ENCODE measurements at regions not wholly inside any gene's neighbourhood (a gene's known extent, or its start where the extent isn't known, plus 50 kb on each side); places are given as distances from the start of the nearest gene placed in this dataset.
"Not testable (repeated sequence)": the region's sequence is repeated elsewhere in the genome, so short reads cannot be mapped to it uniquely, and the experiment has no call there.

GRCh38 chr5:28310696-28311095 lies 1272.3 kb upstream of the CDH9 start:
- 81% methylated on average over 6 of the region's 6 CpGs for WGBS
- no peak for TF ChIP-seq EP300 (IDR thresholded peaks at IDR 0.05)
- TF ChIP-seq CTCF (IDR thresholded peaks at IDR 0.05): no peak
- TF ChIP-seq POLR2AphosphoS5 (IDR thresholded peaks at IDR 0.05): no peak
- TF ChIP-seq POLR2A (IDR thresholded peaks at IDR 0.05; ENCODE audit: low read depth): no peak
- no peak for DNase-seq (ENCODE audit: extremely low spot score)
- no peak overlapping the region for H3K4me3 ChIP-seq
- no peaks in the 10 kb centered on the region for H3K9me3 ChIP-seq
- no peaks in the 10 kb centered on the region for H3K27me3 ChIP-seq
- H3K4me1 ChIP-seq: no peaks in the 10 kb centered on the region
- H3K27ac ChIP-seq (replicated peaks in 1 of 4): no peak overlapping the region
- H3K36me3 ChIP-seq: no peaks in the 10 kb centered on the region
- intact Hi-C loops (cut with DNase I): no loop called here

- DNase-seq (ENCODE audit: extremely low spot score): no peak
- Histone ChIP-seq H3K36me3 (no peaks in the 10 kb centered on the region), H3K4me3 (no peak overlapping the region), H3K9me3 (peaks cover 0 to 8% (median 6%) of the 10 kb centered on the region in 4 donors), H3K27me3 (no peaks in the 10 kb centered on the region), H3K27ac (replicated peaks in 1 of 4) (no peak overlapping the region), H3K4me1 (no peaks in the 10 kb centered on the region)
- 88% methylated on average over 1 of the region's 1 CpG for WGBS
- intact Hi-C loops (cut with DNase I): no loop called here
- TF ChIP-seq EP300 (IDR thresholded peaks at IDR 0.05) (no peak), POLR2AphosphoS5 (IDR thresholded peaks at IDR 0.05) (no peak), CTCF (IDR thresholded peaks at IDR 0.05) (no peak), POLR2A (IDR thresholded peaks at IDR 0.05; ENCODE audit: low read depth) (no peak)
Observed at GRCh38 chr5:28305891-28306290, 1267.5 kb upstream of the CDH9 start.

GRCh38 chr5:28301712-28302111 lies 1263.3 kb upstream of the CDH9 start:
- Histone ChIP-seq H3K27me3 (no peaks in the 10 kb centered on the region), H3K4me3 (no peak overlapping the region), H3K4me1 (no peaks in the 10 kb centered on the region), H3K27ac (replicated peaks in 1 of 4) (no peak overlapping the region), H3K36me3 (no peaks in the 10 kb centered on the region), H3K9me3 (peaks cover 0 to 8% (median 6%) of the 10 kb centered on the region in 4 donors)
- DNase-seq (ENCODE audit: extremely low spot score): no peak
- TF ChIP-seq EP300 (IDR thresholded peaks at IDR 0.05): no peak
- TF ChIP-seq POLR2AphosphoS5 (IDR thresholded peaks at IDR 0.05): no peak
- TF ChIP-seq POLR2A (IDR thresholded peaks at IDR 0.05; ENCODE audit: low read depth): no peak
- no peak for TF ChIP-seq CTCF (IDR thresholded peaks at IDR 0.05)
- WGBS: 23% methylated on average over 2 of the region's 2 CpGs
- intact Hi-C loops (cut with DNase I): no loop called here

GRCh38 chr5:28296254-28297013 lies 1258.0 kb upstream of the CDH9 start:
- 69% methylated on average over 5 of the region's 5 CpGs for WGBS
- DNase-seq (ENCODE audit: extremely low spot score): no peak
- intact Hi-C loops (cut with DNase I): no loop called here
- Histone ChIP-seq H3K4me3 (no peak overlapping the region), H3K27me3 (no peaks in the 10 kb centered on the region), H3K36me3 (no peaks in the 10 kb centered on the region), H3K4me1 (no peaks in the 10 kb centered on the region), H3K9me3 (peaks cover 0 to 3% (median 0%) of the 10 kb centered on the region in 4 donors), H3K27ac (replicated peaks in 1 of 4) (no peak overlapping the region)
- no peak for TF ChIP-seq POLR2A (IDR thresholded peaks at IDR 0.05; ENCODE audit: low read depth)
- no peak for TF ChIP-seq CTCF (IDR thresholded peaks at IDR 0.05)
- no peak for TF ChIP-seq POLR2AphosphoS5 (IDR thresholded peaks at IDR 0.05)
- no peak for TF ChIP-seq EP300 (IDR thresholded peaks at IDR 0.05)

GRCh38 chr5:28287021-28287420 lies 1248.6 kb upstream of the CDH9 start:
- H3K27me3 ChIP-seq; H3K9me3 ChIP-seq; DNase-seq (ENCODE audit: extremely low spot score); H3K27ac ChIP-seq (replicated peaks in 1 of 4); H3K36me3 ChIP-seq; intact Hi-C loops (cut with DNase I); H3K4me1 ChIP-seq; H3K4me3 ChIP-seq: not testable (repeated sequence)
- 85% methylated on average over 10 of the region's 10 CpGs for WGBS
